NCI-H146 treated with DMSO at 0.1 percent for 48 hours (cell line): ENCODE measurements at regions not wholly inside any gene's neighbourhood (a gene's known extent, or its start where the extent isn't known, plus 50 kb on each side); places are given as distances from the start of the nearest gene placed in this dataset.
"Not testable (repeated sequence)": the region's sequence is repeated elsewhere in the genome, so short reads cannot be mapped to it uniquely, and the experiment has no call there.

ENCODE experiments used
- DNase-seq: peaks from one replicate; lab custom pipeline; 2025; ENCODE audit not compliant: unreplicated experiment; lab: John Stamatoyannopoulos, UW

DNA sequence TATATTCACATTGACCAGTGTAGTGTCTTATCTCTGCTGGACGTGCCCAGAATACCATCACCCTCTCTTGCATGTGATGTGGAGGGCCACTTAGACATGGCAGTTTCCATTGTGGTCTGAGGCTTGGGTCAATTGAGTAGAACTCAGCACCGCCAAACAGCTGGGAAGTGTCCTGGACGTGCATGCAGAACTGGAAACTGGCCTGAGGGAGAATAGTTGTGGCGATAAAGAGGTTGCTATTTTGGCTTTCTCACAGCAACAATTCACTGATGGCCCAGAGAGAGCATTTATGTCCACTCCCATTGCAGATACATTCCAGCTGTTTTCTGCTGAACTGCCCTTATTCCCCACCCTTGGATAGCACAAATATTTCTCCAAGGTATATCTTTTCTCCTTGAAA, 210.1 kb upstream of the DAAM1 start:
- DNase-seq: no peak

DNA sequence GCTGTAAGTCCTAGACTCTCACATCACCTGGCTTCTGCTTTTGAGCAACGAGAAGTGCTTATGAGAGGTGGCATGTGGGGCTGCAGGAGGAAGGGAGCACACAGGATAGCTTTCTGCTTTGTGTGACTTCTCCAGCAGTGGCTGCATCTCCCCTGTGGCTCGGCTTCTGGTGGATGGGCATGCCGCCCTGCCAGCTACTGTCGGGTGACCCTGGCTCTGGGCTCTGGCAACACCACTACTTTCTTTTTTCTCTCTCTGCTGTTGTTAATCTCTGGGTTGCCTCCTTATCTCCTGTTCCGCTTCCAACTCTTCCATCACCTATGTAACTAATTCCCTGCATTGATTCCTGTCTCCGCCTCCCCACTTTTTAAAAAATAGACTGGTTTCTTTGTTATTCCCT, 209.1 kb upstream of the DAAM1 start:
- peak; percentile 22 for DNase-seq

DNA sequence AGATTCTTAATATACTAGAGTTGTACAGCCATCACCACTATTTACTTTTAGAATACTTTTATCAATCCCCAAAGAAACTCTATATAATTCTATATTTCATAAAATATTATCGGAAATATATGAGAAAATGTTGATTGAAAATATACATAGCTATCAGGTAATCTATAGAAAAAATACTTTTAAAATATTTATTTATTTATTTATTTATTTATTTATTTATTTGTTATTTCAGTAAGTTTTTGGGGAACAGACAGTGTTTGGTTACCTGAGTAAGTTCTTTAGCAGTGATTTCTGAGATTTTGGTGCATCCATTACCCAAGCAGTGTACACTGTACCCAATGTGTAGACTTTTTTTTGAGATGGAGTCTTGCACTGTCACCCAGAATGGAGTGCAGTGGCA, 206.6 kb upstream of the DAAM1 start:
- DNase-seq: no peak

DNA sequence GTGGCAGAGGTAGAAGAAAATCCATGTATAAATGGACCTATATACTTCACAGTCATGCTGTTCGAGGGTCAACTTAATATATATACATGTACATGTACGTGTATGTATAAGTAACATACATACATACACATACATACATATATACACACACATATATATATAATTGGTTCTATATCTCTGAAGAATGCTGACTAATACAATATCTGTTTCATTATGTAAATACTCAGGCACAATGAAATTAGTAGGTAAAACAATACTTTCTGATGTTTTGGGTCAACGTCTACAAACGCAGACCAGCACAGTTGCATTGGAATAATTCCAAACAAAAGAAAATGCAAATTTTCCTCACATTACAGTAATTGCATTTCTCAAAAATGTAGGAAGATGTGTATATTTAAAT, 202.7 kb upstream of the DAAM1 start:
- no peak for DNase-seq

DNA sequence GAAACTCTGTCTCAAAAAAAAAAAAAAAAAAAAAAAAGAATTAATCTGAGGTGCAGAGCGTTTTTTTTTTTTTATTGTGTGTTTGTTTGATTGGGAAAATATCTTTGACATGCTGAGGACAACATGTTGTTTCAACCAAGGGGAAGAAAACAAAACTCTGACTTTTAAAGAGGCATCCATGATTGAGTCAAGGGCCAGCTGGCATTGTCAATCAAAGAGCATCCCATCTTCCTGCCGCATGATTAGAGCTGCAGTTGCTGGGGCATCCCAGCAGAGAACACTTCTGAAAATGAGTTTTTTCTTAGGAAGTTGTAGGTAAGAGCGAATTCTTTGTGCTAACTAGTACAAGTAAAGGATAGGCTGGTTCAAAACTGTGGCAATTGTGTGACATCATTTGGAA, 200.9 kb upstream of the DAAM1 start:
- no peak for DNase-seq

DNA sequence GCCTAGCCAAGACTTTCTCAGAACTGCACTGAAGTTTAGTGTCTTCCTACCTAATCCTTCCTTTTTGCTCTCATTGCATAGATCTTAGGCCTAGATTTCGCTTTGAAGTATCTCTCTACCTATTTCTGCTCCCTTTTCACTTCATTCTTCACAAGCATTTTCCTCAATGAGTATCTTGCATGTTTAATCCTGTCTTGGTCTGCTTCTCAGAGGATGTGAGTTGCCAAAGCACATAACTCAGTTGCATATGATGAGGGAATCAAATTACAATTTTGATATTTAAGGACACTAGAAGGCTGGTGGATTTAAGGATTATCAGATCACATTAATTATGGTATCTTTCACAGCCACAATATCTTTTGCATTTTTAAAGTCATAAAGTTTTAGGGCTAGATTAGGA, 195.5 kb upstream of the DAAM1 start:
- DNase-seq: no peak

DNA sequence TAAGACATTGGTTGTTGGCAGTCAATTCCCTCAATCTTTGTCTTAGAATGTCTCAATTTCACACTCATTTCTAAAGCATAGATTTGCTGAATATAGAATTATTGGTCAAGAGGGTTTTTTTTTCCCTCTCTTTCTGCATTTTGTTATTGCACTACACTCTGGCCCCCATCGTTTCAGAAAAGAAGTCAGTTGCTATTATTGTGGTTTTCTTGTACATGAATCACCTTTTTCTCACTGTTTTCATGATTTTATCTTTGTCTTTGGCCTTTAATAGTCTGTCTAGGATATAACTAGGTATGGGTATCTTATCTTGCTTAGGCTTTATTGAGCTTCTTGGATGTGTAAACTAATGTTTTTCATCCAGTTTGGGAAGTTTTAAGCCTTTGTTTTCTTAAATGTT, 194.3 kb upstream of the DAAM1 start:
- no peak for DNase-seq

DNA sequence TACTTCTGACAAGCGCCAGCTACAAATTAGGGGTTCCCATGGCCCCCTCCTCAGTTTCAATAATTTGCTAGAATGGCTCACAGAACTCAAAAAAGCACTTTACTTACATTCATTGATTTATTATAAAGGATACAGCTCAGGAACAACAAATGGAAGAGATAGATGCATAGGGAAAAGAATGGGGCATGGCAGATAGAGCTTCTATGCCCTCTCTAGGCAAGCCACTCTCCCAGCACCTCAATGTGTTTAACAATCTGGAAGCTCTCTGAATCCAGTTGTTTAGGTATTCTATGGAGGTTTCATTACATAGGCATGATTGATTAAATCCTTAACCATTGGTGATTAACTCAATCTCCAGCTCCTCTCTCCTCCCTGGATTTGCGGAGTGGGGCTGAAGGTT, 184.5 kb upstream of the DAAM1 start:
- no peak for DNase-seq

DNA sequence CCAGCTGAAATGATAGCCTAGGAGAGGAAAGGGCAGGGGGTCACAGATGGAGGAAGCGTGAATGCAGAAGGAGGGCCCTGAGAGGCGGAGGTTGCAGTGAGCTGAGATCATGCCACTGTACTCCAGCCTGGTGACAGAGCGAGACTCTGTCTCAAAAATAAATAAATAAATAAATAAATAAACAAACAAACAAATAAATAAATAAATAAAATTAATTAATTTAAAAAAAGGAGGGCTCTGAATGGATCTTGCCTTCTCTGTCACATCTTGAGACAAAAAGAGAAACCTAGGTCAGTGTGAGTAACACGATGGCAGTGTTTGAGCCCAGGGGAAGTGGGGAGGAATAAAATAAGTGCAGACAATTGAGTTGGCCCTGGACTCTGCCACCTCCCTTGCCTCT, 182.3 kb upstream of the DAAM1 start:
- not testable (repeated sequence) for DNase-seq

DNA sequence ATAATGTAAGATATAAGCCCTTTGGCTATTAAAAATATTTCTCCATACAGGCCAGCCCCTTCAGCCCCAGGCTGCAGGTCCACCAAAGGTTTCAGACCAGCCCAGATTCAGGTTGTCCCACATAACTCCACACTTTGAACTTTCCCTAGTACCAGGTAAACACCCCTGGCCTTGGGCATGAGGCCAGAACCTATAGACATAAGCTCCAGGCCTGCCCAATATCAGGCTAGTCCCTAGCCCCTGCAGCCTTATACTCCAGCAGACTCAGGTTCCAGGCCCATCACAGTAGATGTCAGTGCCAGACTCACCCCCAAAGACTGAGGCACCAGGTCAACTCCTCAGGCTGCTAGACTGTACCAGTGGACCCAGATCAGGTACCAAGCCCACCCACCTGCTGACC, 178.5 kb upstream of the DAAM1 start:
- DNase-seq: no peak

DNA sequence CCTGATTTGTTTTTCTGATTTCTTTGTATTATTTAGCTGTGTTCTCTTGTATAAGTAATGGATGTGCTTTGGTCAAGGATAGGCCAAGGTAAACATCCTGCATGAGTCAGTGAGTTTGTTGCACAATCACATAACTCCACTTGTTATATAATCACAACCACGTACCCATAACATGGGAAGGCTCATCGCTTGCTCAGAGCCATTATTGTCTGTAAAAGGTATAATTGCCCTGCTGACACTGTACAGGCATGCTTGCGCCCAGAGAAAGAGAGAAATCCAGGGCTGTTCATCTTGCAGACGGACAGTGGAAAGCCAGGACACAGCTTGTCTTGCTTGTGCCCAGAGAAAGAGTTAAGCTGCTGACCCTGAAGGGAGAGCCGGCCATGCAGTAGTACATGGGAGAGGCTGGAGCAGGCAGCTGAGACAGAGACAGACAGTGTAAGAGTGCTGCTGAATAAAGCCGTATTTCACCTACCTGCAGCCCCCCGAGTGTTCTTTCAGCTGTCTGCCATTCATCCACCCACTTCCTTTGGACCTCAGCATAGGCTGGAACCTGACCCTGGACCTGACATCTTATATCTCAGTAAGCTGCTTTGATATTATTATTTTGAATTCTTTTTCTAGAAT, 174.7 kb upstream of the DAAM1 start:
- DNase-seq: no peak

DNA sequence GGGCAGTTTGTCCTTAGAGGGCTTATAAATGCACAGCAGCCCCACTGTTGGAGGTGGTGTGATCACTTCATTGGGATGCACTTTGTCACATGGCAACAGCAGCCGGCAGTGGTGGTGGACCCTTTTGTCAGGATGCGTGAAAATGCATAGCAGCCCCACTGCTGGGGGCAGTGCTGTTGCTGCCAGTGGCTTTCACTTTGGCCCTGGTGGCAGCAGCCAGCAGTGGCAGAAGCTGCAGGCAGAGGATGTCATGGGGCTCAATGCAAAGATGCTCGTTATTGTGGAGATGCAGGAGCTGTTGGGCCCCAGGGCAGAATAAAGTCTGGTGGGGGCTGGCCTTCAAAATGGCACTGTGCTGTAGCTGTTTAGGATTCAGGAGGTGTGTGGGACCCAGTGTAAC, 173.0 kb upstream of the DAAM1 start:
- DNase-seq: no peak

DNA sequence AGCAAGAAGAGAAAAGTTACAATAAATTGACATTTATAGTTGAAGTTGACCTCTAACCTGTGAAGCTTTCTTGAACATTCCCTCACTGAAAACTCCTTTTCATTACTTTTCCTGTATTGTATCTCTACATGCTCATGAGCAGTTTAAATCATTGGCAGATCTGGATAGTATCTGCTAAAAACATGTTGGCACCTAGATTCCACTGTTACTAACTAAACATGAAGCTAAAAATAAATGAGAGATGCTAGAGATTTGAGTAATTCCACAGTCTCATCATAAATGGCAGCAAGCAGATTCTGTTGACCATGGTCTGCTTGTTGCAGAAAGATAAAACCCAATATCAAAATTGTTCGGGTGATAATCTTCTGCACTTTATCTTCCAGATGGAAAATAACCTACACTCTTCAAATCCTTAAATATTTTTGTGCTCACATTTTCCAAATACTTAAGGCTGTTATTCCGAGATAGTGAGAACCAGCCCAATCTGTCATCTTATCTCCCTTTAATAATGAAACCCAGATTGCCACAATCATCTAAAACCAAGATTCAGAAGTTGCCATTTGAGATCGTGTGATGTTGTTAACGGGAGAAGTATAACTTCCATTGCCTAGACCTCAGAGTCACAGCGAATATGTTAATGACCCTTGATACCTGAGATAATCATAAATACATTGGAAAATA, 171.0 kb upstream of the DAAM1 start:
- no peak for DNase-seq

DNA sequence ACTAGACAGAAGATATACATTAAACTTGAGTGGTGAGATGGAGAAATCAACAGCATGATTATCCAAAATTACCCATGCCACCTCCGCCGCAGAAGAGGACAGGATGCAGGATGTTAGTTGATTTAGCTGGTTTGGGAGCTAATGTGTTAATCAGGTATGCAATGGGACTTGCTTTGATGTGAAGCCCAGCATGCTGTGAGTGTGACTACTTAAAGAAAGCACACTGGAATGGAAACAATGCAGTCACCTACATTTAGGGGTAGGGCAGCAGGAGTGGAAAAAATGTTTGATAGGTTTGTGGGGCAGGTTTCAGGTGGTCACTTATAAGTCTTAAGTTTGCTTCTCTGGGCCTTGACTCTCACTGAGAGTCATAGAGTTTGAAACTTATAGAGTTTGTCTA, 170.0 kb upstream of the DAAM1 start:
- DNase-seq: no peak

DNA sequence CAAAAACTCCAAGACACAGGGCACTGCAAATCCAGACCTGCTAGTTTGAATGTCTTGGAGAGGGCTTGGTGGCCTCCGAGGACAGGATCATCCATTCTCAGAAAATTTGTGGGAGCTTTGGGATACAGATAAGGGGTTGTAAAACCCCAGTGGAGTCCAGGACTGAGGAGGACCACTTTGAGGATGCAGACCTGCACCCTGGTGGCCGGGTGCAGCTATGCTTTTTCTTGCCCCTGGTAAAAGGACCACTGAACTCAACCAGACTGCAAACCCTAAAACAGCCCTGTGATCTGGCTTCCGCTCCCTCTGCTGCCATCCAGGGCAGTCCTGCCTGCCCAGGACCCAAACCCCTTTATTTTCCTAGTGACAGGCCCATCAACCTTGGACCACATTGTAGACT, 169.5 kb upstream of the DAAM1 start:
- DNase-seq: no peak

DNA sequence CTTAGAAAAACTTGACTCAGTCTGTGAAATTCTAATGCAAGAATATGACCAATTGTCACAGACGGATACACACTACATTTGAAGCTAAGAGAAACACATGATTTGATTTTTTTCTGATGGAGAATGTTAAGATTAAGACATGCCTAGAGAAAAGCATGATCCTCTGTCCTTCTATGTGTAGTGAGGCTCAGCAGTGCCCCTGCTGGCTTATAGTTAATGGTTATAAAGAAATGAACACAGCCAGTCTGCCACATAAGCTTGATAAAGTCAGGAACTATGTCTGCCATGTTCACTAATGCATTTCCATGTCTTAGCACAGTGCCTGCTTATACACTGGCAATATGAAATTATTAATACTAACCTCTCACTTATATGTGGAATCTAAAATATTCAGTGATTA, 168.1 kb upstream of the DAAM1 start:
- DNase-seq: no peak

DNA sequence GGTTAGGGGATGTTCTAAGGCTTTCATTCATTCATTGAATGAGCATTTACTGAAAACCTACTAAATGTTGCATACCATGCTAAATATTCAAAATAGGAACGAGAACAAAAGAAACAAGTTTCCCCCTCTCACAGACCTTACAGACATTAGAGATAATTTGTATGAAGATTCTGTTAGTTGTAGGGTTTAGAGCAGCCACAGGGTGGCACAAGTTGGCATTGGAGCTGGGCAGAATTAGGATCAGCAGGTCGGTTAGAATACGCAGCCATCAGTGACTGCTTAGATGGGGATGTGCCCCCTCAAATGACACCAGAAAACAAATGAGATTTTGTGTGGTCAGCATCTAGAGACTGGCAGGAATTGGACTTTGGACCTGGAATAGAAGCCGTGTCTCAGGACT, 166.3 kb upstream of the DAAM1 start:
- no peak for DNase-seq

DNA sequence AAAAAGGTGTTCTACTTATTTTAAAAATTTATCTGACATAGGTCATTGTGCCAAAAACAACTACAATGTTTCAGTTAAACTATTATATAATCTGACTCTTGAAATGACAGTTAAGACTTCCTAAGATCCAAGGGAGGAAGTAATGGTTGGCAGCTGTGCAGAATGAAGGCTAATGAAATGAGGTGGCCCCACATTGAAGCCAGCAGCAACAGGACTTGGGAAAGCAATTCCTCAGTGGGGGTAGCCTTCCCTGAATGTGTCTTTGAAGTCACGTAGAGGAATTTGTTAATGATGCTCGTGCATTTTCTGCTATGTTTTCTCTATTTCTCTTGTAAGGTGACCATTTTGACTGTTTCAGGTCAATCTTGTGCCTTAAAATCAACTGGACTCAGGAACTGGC, 162.4 kb upstream of the DAAM1 start:
- DNase-seq: no peak

DNA sequence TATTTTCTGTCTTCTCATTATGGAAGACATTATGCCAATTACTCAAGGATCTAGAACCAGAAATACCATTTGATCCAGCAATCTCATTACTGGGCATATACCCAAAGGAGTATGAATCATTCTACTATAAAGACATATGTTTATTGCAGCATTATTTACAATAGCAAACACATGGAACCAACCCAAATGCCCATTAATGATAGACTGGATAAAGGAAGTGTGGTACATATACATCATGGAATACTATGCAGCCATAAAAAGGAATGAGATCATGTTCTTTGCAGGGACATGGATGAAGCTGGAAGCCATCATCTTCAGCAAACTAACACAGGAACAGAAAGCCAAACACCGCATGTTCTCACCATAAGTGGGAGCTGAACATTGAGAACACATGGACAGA, 161.8 kb upstream of the DAAM1 start:
- not testable (repeated sequence) for DNase-seq

DNA sequence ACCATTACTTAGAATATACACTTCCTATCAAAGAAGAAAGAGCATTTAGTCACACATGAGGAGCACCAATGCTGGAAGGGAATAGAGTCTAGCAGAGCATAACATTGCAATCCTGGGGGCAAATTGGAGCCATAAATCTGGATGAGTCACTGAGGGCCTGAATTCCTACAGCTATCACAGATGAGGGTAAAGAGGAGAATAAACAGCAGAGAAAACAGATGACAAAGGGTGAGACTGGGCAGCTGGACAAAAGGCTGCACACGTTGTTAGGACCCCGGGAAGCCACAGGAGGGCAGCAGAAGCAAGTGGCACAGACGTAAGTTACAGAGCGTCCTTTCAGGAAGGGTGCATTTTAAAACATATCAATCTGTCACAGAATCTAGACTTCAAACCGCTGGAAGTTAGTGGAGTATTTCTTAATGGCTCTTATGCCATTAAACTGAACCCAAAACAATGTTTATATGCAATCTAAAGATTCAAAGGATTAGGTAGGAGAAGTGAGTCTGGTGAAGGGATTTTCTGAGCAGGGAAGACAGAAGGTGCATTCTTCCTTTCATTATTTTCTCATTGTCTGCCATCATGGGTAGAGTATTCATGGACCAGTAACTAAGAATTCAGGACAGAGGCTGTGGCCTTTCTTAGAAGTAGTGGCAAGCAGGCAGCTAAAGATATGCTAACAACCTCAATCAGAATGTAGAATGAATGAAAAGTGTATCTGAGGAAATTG, 159.8 kb upstream of the DAAM1 start:
- DNase-seq: peak; percentile 63

DNA sequence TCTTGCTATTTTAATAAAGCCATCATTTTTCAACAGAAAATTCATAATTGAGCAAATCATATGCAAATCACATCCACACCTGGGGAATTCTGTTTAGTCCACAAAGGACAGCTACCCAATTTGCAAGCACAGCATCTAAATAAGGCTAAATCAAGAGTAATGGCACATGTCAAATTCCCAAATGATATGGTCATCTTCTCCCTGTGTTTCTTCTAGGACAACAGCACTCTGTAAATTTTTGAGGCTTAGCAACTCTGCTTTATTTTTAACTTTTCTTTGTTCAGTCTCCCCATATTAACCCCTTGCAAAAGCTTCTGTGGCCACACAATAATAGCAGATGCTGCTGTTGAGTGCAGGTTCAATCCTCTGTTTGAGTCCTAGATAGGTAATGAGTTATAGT, 155.6 kb upstream of the DAAM1 start:
- no peak for DNase-seq

DNA sequence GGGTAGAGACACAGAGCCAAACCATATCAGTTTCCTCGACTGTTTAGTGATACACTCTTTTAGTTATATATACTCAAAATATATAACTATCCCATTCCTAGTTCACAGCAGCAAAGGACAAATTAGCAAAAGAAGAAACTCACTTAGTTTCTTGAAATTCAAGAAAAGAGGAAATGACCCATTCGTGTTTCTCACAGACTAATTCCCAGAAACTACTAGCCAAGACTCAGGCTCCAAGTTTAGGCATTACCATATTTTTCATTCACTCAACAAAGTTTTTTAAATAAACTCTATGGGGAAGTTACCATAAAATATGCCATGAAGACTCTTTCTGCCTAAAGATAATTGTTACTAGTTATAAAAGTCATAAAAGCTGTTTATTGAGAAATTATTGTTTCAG, 152.3 kb upstream of the DAAM1 start:
- DNase-seq: no peak

DNA sequence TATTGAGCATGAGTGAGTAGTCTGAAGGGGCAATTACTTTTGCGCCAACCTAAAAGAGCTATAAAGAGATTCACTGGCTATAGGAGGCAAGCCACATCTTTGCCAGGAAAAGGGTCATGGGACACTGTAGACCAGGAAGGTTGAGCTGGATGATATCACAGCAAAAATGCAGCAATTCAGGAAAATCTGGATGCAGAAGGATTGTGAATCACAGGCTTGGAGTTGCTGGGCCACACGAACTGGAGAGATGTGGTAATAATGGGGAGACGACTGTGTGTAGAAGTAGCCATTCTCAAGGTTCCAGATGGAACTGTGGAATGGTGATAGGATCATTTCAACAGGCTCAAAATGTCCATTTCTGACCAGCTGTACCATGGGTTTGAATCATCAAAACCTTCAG, 151.4 kb upstream of the DAAM1 start:
- DNase-seq: no peak
